C4-2B (cell line): ENCODE measurements at regions not wholly inside any gene's neighbourhood (a gene's known extent, or its start where the extent isn't known, plus 50 kb on each side); places are given as distances from the start of the nearest gene placed in this dataset.

Experiments used
- H3K27ac ChIP-seq: fragments of 450-650 bp; 2 replicates; pipeline ENCODE4 v1.5.1; 2017
- ZFX ChIP-seq: fragments of 450-650 bp; IDR thresholded peaks from 2 replicates; pipeline ENCODE4 v1.6.1; 2017
- TF ChIP-seq, protein P1 (sequence below): fragments of 450-650 bp; conservative IDR thresholded peaks from 2 replicates; pipeline ENCODE4 v1.5.1; 2017; ENCODE audit warnings: mild to moderate bottlenecking

DNA sequence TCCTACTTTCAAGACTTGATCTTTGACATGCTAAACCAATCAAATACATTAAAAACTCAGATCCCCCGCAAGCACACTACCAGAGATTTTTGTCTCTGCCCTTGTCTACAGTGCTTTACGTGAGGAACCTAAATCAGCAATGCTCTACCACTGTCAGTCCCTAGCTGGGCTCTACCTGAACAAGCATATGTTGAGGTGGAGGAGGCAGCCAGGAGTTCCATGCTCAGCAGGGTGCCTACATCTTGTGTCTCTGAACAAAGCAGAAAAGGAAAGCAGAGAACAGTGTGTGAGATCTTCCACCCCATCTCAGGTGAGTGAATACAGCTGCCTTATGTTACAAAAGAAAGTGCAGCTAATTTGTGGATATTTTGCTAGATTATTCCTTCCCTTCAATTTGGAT is 255.0 kb downstream of the NDUFS4 start:
- TF ChIP-seq, protein P1, sequence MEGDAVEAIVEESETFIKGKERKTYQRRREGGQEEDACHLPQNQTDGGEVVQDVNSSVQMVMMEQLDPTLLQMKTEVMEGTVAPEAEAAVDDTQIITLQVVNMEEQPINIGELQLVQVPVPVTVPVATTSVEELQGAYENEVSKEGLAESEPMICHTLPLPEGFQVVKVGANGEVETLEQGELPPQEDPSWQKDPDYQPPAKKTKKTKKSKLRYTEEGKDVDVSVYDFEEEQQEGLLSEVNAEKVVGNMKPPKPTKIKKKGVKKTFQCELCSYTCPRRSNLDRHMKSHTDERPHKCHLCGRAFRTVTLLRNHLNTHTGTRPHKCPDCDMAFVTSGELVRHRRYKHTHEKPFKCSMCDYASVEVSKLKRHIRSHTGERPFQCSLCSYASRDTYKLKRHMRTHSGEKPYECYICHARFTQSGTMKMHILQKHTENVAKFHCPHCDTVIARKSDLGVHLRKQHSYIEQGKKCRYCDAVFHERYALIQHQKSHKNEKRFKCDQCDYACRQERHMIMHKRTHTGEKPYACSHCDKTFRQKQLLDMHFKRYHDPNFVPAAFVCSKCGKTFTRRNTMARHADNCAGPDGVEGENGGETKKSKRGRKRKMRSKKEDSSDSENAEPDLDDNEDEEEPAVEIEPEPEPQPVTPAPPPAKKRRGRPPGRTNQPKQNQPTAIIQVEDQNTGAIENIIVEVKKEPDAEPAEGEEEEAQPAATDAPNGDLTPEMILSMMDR = no peak
- no peak for TF ChIP-seq ZFX

DNA sequence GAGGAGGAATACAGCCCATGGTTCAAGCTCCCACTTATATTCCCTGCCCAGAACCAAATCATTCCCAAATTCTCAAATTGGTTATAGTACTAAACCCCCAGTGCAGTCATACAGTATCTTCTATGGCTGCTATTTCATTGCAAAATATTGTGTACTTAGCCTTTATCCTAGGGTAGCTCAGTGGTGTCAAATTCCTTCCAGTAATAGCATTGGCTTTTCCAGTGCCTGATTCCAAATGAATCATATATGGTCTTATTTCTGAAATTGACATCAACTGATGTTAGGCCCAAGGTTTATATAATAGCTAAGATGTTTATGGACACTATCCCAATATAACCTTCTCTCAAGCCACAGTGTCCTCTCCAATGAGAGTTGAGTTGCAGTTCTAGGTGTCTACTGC is 256.7 kb downstream of the NDUFS4 start:
- no peak for TF ChIP-seq ZFX
- TF ChIP-seq, protein P1 = no peak
- no peak overlapping the region for H3K27ac ChIP-seq

More for the DNA sequence above, 255.0 kb downstream of the NDUFS4 start:
- no peak overlapping the region for H3K27ac ChIP-seq

DNA sequence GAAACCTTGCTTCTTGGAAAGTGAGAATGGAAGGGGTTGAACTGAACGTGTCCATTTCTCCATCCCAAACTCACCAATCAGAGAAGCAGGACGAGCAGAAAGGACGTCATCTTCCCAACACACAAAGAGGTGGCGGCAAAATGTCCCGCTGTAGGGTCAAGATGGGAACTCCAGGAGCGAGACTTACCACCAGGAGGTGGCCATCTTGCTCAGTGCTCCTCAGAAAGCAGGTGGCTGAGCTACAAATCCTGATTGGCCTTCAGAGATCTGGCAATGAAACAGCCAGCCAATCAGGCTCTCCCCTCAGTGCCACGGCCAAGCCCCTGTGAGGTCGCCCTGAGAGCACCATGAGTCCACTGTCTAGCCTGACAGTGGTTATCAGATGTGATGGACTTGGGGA is 259.0 kb downstream of the NDUFS4 start:
- no peak overlapping the region for H3K27ac ChIP-seq
- no peak for TF ChIP-seq ZFX
- TF ChIP-seq, protein P1 = no peak

DNA sequence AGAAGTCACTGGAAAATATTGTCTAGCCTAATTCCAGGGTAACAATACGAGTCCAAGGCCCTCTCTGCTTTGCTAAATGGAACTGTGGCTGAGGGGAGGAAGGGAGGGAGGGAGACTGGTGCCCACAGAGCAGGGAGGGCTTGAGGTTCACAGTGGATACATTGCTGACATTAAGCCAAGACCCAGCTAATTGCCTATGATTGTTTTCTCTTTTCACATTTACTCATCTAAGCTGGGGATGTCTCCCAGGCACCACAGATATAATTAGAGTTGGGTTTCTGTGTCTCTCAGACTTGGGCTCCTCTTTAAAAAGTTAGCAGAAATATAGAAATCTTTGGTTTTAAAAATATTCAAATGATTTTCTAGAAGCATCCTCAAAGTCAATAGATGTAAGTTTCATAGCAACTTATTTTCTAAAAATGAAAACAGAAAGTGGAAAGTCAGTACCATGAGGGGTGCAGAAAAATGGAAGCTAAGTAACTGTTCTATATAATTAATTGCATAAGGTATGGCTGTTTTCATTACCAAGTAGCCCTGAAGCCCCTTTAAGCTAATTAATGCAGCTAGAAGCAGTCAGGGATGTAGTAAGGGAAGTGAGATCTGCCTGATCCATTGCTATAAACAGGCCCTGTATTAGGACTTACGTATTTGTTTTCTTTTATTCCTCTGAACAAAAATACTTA is 259.8 kb downstream of the NDUFS4 start:
- no peak overlapping the region for H3K27ac ChIP-seq

DNA sequence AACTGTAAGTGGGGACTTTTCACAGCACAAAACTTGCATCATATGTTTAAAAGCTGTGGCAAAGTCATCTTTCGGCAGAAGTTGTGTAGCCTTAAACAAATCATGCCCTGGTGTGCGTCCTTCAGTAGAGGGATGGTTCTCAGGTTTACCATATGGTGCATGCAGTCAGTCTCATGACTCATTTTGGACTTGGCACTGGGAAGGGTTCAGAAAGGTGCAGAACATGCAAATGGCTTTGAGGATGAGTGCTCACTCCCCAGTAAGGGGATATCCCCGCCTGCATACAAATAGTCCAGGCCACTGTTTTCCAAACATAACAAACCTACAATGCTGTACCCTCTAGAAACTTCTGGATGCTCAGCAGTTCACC is 260.3 kb downstream of the NDUFS4 start:
- TF ChIP-seq, protein P1 = no peak
- no peak for TF ChIP-seq ZFX
- H3K27ac ChIP-seq = no peak overlapping the region

More for the DNA sequence above, 259.8 kb downstream of the NDUFS4 start:
- TF ChIP-seq, protein P1 = no peak
- no peak for TF ChIP-seq ZFX

DNA sequence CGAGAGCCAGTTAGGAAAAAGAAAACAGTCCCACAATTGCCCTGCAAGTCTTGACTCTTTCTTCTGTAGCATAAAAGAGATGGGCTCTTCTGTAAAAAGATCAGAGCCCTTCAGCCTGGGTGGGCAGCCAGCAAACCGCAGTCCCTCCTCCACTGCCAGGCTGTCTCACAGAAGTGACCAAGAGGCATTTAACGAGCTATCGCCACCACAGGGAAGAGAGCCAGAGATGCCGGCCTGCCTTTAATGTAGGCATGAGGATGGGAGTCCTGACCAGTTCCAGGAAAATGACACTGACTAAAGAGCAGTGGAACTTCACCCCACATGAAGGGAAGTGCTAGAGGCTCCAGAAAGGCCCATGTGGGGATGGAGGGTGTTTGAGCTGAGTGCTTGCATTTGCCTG is 264.6 kb downstream of the NDUFS4 start:
- no peak for TF ChIP-seq ZFX
- TF ChIP-seq, protein P1 = no peak
- no peak overlapping the region for H3K27ac ChIP-seq

DNA sequence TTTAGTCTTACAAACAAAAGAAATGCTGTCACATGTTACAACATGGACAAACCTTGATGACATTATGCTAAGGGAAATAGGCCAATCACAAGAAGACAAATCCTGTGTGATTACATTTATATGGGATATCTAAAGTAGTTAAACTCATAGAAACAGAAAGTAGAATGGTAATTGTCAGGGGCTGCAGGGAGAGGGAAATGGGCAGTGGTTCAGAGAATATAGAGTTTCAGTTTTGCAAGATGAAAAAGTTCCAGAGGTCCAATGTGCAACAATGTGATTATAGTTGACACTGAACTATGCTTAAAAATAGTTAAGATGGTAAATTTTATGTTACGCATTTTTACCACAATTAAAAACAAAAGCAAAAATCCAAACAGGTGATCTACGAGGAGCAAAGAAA is 265.5 kb downstream of the NDUFS4 start:
- TF ChIP-seq, protein P1 = no peak
- no peak for TF ChIP-seq ZFX
- no peak overlapping the region for H3K27ac ChIP-seq
